IMR-90 (cell line): ENCODE measurements at regions not wholly inside any gene's neighbourhood (a gene's known extent, or its start where the extent isn't known, plus 50 kb on each side); places are given as distances from the start of the nearest gene placed in this dataset.

Source experiments
- ATAC-seq: fragments of 200-7000 bp; cut with Tn5 transposase; 2 replicates; pipeline ENCODE4 v1.9.1; 2020; ENCODE audit warnings: low read depth, mild to moderate bottlenecking, moderate library complexity
- BruUV-seq: library from RNA; stranded (reverse); fragments of 400-500 nt; replicated peaks from 2 replicates; lab custom pipeline; 2021; lab: Mats Ljungman, UMichigan
- CTCF ChIA-PET: fragments of 300-600 bp; formaldehyde crosslinking; extraction: SDS; loops from one replicate; lab custom pipeline; 2021; ENCODE audit warnings: antibody characterized with exemption; lab: Yijun Ruan, JAX
- POLR2A ChIA-PET: fragments of 300-600 bp; sonication (Branson Sonifier 250); formaldehyde crosslinking; loops from one replicate; lab custom pipeline; 2022; ENCODE audit warnings: antibody characterized with exemption; ENCODE audit not compliant: unreplicated experiment; lab: Charles Lee
- DNase-seq: peaks from one replicate; pipeline ENCODE4 v3.0.0; 2013
- H2AFZ ChIP-seq: replicated peaks from 2 replicates; pipeline ENCODE3; 2013; ENCODE audit warnings: low read length, mild to moderate bottlenecking; ENCODE audit not compliant: poor library complexity
- H2AK5ac ChIP-seq: 2 replicates; pipeline ENCODE4 v1.6.1; 2013; ENCODE audit warnings: low read depth, low read length, inconsistent platforms
- H2AK9ac ChIP-seq: replicated peaks from 2 replicates; pipeline ENCODE3; 2013; ENCODE audit warnings: mild to moderate bottlenecking, low read depth, low read length, moderate library complexity; ENCODE audit not compliant: poor library complexity
- H2BK120ac ChIP-seq: 2 replicates; pipeline ENCODE4 v1.6.1; 2013; ENCODE audit warnings: low read depth, low read length, inconsistent platforms
- H2BK15ac ChIP-seq: 3 replicates; pipeline ENCODE4 v1.6.1; 2013; ENCODE audit warnings: low read depth, low read length, inconsistent platforms
- H2BK20ac ChIP-seq: 2 replicates; pipeline ENCODE4 v1.6.1; 2013; ENCODE audit warnings: low read depth, mild to moderate bottlenecking, inconsistent platforms, low read length, moderate library complexity
- H2BK5ac ChIP-seq: 2 replicates; pipeline ENCODE4 v1.6.1; 2013; ENCODE audit warnings: mild to moderate bottlenecking, low read depth, low read length, inconsistent platforms; ENCODE audit not compliant: poor library complexity, severe bottlenecking
- H3K14ac ChIP-seq: replicated peaks from 2 replicates; pipeline ENCODE4 v1.6.1; 2013; ENCODE audit warnings: low read depth, low read length, inconsistent platforms
- H3K18ac ChIP-seq: 2 replicates; pipeline ENCODE4 v1.6.1; 2013; ENCODE audit warnings: low read depth, low read length, control low read depth
- H3K23ac ChIP-seq: 2 replicates; pipeline ENCODE4 v1.6.1; 2013; ENCODE audit warnings: low read depth, low read length, inconsistent platforms
- H3K27ac ChIP-seq: 2 replicates; pipeline ENCODE4 v1.5.1; 2013; ENCODE audit warnings: mild to moderate bottlenecking, control low read depth, low read length; ENCODE audit not compliant: insufficient read depth
- H3K27me3 ChIP-seq: 2 replicates; pipeline ENCODE4 v1.6.1; 2013; ENCODE audit warnings: low read length; ENCODE audit not compliant: control insufficient read depth, insufficient read depth
- H3K36me3 ChIP-seq: 2 replicates; pipeline ENCODE4 v1.6.1; 2013; ENCODE audit warnings: low read length, mixed read lengths; ENCODE audit not compliant: control insufficient read depth, insufficient read depth
- H3K4ac ChIP-seq: 2 replicates; pipeline ENCODE4 v1.6.1; 2013; ENCODE audit warnings: low read depth, low read length, inconsistent platforms
- H3K4me1 ChIP-seq: 2 replicates; pipeline ENCODE4 v1.6.1; 2013; ENCODE audit warnings: low read length, mixed read lengths; ENCODE audit not compliant: control insufficient read depth, insufficient read depth
- H3K4me2 ChIP-seq: 2 replicates; pipeline ENCODE4 v1.6.1; 2013; ENCODE audit warnings: low read depth, mild to moderate bottlenecking, control low read depth, low read length, moderate library complexity
- H3K4me3 ChIP-seq: 2 replicates; pipeline ENCODE4 v1.5.1; 2013; ENCODE audit warnings: low read depth, mild to moderate bottlenecking, control low read depth, low read length, moderate library complexity; ENCODE audit not compliant: insufficient read depth
- H3K56ac ChIP-seq: 2 replicates; pipeline ENCODE4 v1.6.1; 2013; ENCODE audit warnings: low read length, inconsistent platforms; ENCODE audit not compliant: insufficient read depth; ENCODE audit errors: extremely low read depth
- H3K79me1 ChIP-seq, 2 experiments: 2 replicates each; pipeline ENCODE4 v1.6.1; 2013; ENCODE audit warnings: low read length in 2 of 2, inconsistent platforms in 1 of 2, low read depth in 1 of 2
- H3K9ac ChIP-seq: 2 replicates; pipeline ENCODE4 v1.6.1; 2013; ENCODE audit warnings: low read depth, low read length, control low read depth
- H3K9me1 ChIP-seq: 2 replicates; pipeline ENCODE4 v1.6.1; 2013; ENCODE audit warnings: low read length, inconsistent platforms; ENCODE audit not compliant: insufficient read depth
- H3K9me3 ChIP-seq: 2 replicates; pipeline ENCODE4 v1.6.1; 2013; ENCODE audit warnings: low read length; ENCODE audit not compliant: control insufficient read depth, insufficient read depth
- H4K20me1 ChIP-seq: 2 replicates; pipeline ENCODE4 v1.6.1; 2013; ENCODE audit warnings: low read length, inconsistent platforms; ENCODE audit not compliant: insufficient read depth
- H4K5ac ChIP-seq: 2 replicates; pipeline ENCODE4 v1.6.1; 2013; ENCODE audit warnings: mild to moderate bottlenecking, low read depth, low read length, control low read depth
- H4K8ac ChIP-seq, 2 experiments: 2 replicates each; pipeline ENCODE4 v1.6.1; 2013; ENCODE audit warnings: low read depth in 2 of 2, low read length in 2 of 2, control low read depth in 1 of 2, inconsistent platforms in 1 of 2
- H4K91ac ChIP-seq: 2 replicates; pipeline ENCODE4 v1.6.1; 2013; ENCODE audit warnings: low read depth, low read length, inconsistent platforms; ENCODE audit not compliant: insufficient read depth
- BHLHE40 ChIP-seq: fragments of 150-350 bp; IDR thresholded peaks from 2 replicates; pipeline ENCODE4 v1.6.1; 2016; ENCODE audit warnings: mild to moderate bottlenecking, low read depth, low read length
- CEBPB ChIP-seq: IDR thresholded peaks from 2 replicates; pipeline ENCODE4 v1.6.1; 2012; ENCODE audit warnings: low read depth, low read length, improper control_type of control experiment
- CTCF ChIP-seq: conservative IDR thresholded peaks from 2 replicates; pipeline ENCODE4 v1.5.1; 2012; ENCODE audit warnings: mild to moderate bottlenecking, low read depth, low read length, improper control_type of control experiment
- ELK1 ChIP-seq: fragments of 150-350 bp; IDR thresholded peaks from 2 replicates; pipeline ENCODE4 v1.6.1; 2016; ENCODE audit warnings: low read depth, mild to moderate bottlenecking, low read length, moderate library complexity, borderline replicate concordance
- MAFK ChIP-seq: IDR thresholded peaks from 2 replicates; pipeline ENCODE4 v1.6.1; 2012; ENCODE audit warnings: low read depth, low read length, improper control_type of control experiment
- MAZ ChIP-seq: IDR thresholded peaks from 2 replicates; pipeline ENCODE4 v1.6.1; 2012; ENCODE audit warnings: low read depth, mild to moderate bottlenecking, low read length, improper control_type of control experiment, moderate library complexity, borderline replicate concordance
- POLR2A ChIP-seq: IDR thresholded peaks from 2 replicates; pipeline ENCODE4 v1.6.1; 2012; ENCODE audit warnings: mild to moderate bottlenecking, low read depth, low read length
- RAD21 ChIP-seq: IDR thresholded peaks from 2 replicates; pipeline ENCODE4 v1.6.1; 2012; ENCODE audit warnings: low read length, improper control_type of control experiment
- RCOR1 ChIP-seq: IDR thresholded peaks from 2 replicates; pipeline ENCODE4 v1.6.1; 2012; ENCODE audit warnings: mild to moderate bottlenecking, low read length, improper control_type of control experiment; ENCODE audit not compliant: insufficient replicate concordance
- SMC3 ChIP-seq: fragments of 150-350 bp; IDR thresholded peaks from 2 replicates; pipeline ENCODE4 v1.6.1; 2016; ENCODE audit warnings: low read depth, mild to moderate bottlenecking, antibody characterized with exemption, low read length, moderate library complexity
- USF2 ChIP-seq: fragments of 150-350 bp; IDR thresholded peaks from 2 replicates; pipeline ENCODE4 v1.6.1; 2017; ENCODE audit warnings: mild to moderate bottlenecking, antibody characterized with exemption, low read length, low read depth
- WGBS, 2 experiments: methylation state at CpG; one replicate each; pipeline versions ENCODE4 v1.1.5 to v1.1.7; 2013; ENCODE audit warnings: missing lambda C conversion rate in 2 of 2; ENCODE audit not compliant: insufficient read length in 1 of 2; ENCODE audit errors: extremely low coverage in 2 of 2; 5-methylcytosine and 5-hydroxymethylcytosine counted together
- dilution Hi-C: fragments of 300-500 bp; cut with HindIII; formaldehyde crosslinking; loops from one replicate; pipeline ENCODE4 v1.14.3; 2018; ENCODE audit warnings: low sequenced_read_pairs; ENCODE audit not compliant: unreplicated experiment
- in situ Hi-C: fragments of 300-500 bp; cut with MboI; formaldehyde crosslinking; loops from 3 replicates; pipeline ENCODE4 v1.14.3; 2019; ENCODE audit warnings: low sequenced_read_pairs, inconsistent platforms, mixed read lengths
- intact Hi-C: fragments of 100-400 bp; cut with micrococcal nuclease; formaldehyde crosslinking; loops from 2 replicates; pipeline ENCODE4 v1.10.0; 2022

GRCh38 chr10:21114683-21115082 lies 217.6 kb upstream of the NEBL start:
- BruUV-seq = no TSS peak

More at GRCh38 chr10:21114683-21115082, 217.6 kb upstream of the NEBL start:
- CTCF ChIA-PET = no interaction called here
- H3K36me3 ChIP-seq = no peaks in the 10 kb centered on the region
- no peaks in the 10 kb centered on the region for H3K27me3 ChIP-seq
- no peak overlapping the region for H2AK5ac ChIP-seq
- H4K20me1 ChIP-seq = no peaks in the 10 kb centered on the region
- H3K18ac ChIP-seq = no peak overlapping the region
- no peak overlapping the region for H3K4ac ChIP-seq
- no peak overlapping the region for H3K56ac ChIP-seq
- DNase-seq = no peak
- H2AK9ac ChIP-seq = no peak overlapping the region
- no peak overlapping the region for H4K91ac ChIP-seq
- no peak overlapping the region for H2AFZ ChIP-seq
- intact Hi-C loops = no loop called here
- H3K9ac ChIP-seq = no peak overlapping the region
- no CpG with 5 or more reads among the region's 4 CpGs for WGBS, 2 experiments
- H3K23ac ChIP-seq = no peak overlapping the region
- in situ Hi-C loops = no loop called here
- dilution Hi-C loops = no loop called here
- H3K9me1 ChIP-seq = no peaks in the 10 kb centered on the region
- H3K79me1 ChIP-seq = no peaks in the 10 kb centered on the region
- no peak overlapping the region for H3K4me3 ChIP-seq
- POLR2A ChIA-PET = no interaction called here
- no peak overlapping the region for H2BK20ac ChIP-seq
- no peaks in the 10 kb centered on the region for H3K4me1 ChIP-seq
- no peaks in the 10 kb centered on the region for H3K9me3 ChIP-seq
- no peak for TF ChIP-seq MAZ
- TF ChIP-seq ELK1 = no peak
- TF ChIP-seq RCOR1 = no peak
- no peak for TF ChIP-seq MAFK
- TF ChIP-seq SMC3 = no peak
- no peak for TF ChIP-seq POLR2A
- no peak for TF ChIP-seq RAD21
- no peak for TF ChIP-seq CTCF
- TF ChIP-seq CEBPB = no peak
- no peak for TF ChIP-seq USF2
- TF ChIP-seq BHLHE40 = no peak
- H2BK15ac ChIP-seq = no peak overlapping the region
- no peak overlapping the region for H4K8ac ChIP-seq
- no peak overlapping the region for H3K4me2 ChIP-seq
- H2BK5ac ChIP-seq = no peak overlapping the region
- H3K27ac ChIP-seq = no peak overlapping the region
- H3K14ac ChIP-seq = no peak overlapping the region
- ATAC-seq = no peak
- no peak overlapping the region for H4K5ac ChIP-seq
- H2BK120ac ChIP-seq = no peak overlapping the region
